Nephron (organoid): ENCODE measurements at regions not wholly inside any gene's neighbourhood (a gene's known extent, or its start where the extent isn't known, plus 50 kb on each side); places are given as distances from the start of the nearest gene placed in this dataset.

Experiments
- H3K27ac Mint-ChIP-seq, 3 experiments: 2 replicates each; pipeline ENCODE4 v1.8.0; 2020; ENCODE audit warnings: mixed read lengths in 3 of 3, mild to moderate bottlenecking in 2 of 3, moderate library complexity in 1 of 3
- H3K27me3 Mint-ChIP-seq: 2 replicates; pipeline ENCODE4 v1.8.0; 2021; ENCODE audit warnings: low read depth, mild to moderate bottlenecking, moderate library complexity, mixed read lengths
- H3K36me3 Mint-ChIP-seq: 2 replicates; pipeline ENCODE4 v1.8.0; 2020; ENCODE audit warnings: low read depth, mixed read lengths
- H3K4me1 Mint-ChIP-seq: 2 replicates; pipeline ENCODE4 v1.8.0; 2020; ENCODE audit warnings: mixed read lengths
- H3K4me3 Mint-ChIP-seq, 3 experiments: 2 replicates each; pipeline ENCODE4 v1.8.0; 2020; ENCODE audit warnings: mild to moderate bottlenecking in 3 of 3, mixed read lengths in 3 of 3, moderate library complexity in 2 of 3
- H3K9me3 Mint-ChIP-seq: 2 replicates; pipeline ENCODE4 v1.8.0; 2020; ENCODE audit warnings: mixed read lengths
- CTCF ChIP-seq, 3 experiments: fragments of 200-600 bp; sonication (generic); IDR thresholded peaks; one replicate each; pipeline ENCODE4 v1.5.0; 2021; ENCODE audit warnings: antibody characterized with exemption in 3 of 3; ENCODE audit not compliant: unreplicated experiment in 3 of 3

DNA sequence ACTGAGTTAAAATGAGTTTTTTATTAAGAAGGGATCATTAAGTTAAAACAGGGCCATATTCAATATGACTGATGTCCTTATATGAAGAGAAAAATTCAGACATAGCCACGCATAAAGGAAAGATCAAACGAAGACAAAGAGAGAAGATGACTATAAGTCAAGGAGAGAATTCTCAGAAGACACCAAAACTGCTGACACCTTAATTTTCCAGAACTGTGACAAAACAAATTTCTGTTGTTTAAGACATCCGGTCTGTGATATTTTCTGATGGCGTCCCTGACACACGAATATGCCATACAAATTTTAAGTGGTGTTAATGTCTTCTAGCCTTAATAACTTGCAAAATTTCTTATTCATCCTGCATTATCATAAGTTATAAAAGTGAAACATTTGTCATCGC lies 1325.2 kb upstream of the DDX18 start:
- Mint-ChIP-seq H3K9me3 (peaks cover 9% of the 10 kb centered on the region), H3K27ac (no peak overlapping the region), H3K36me3 (no peaks in the 10 kb centered on the region), H3K4me1 (no peaks in the 10 kb centered on the region), H3K27me3 (no peaks in the 10 kb centered on the region), H3K4me3 (no peak overlapping the region)
- no peak for TF ChIP-seq CTCF (IDR thresholded peaks at IDR 0.05; ENCODE audit: unreplicated experiment in 3 of 3)

GRCh38 chr2:116489944-116490343 lies 1324.5 kb upstream of the DDX18 start:
- H3K4me1 Mint-ChIP-seq, result no peaks in the 10 kb centered on the region
- H3K27me3 Mint-ChIP-seq, result no peaks in the 10 kb centered on the region
- H3K9me3 Mint-ChIP-seq, result peaks cover 9% of the 10 kb centered on the region
- no peaks in the 10 kb centered on the region for H3K36me3 Mint-ChIP-seq
- no peak overlapping the region for H3K27ac Mint-ChIP-seq
- TF ChIP-seq CTCF (IDR thresholded peaks at IDR 0.05; ENCODE audit: unreplicated experiment in 3 of 3), result no peak
- H3K4me3 Mint-ChIP-seq, result no peak overlapping the region

- Mint-ChIP-seq H3K27ac (no peak overlapping the region), H3K27me3 (no peaks in the 10 kb centered on the region), H3K9me3 (peaks cover 9% of the 10 kb centered on the region), H3K36me3 (no peaks in the 10 kb centered on the region), H3K4me3 (no peak overlapping the region), H3K4me1 (no peaks in the 10 kb centered on the region)
- TF ChIP-seq CTCF (IDR thresholded peaks at IDR 0.05; ENCODE audit: unreplicated experiment in 3 of 3), result no peak
Observed at GRCh38 chr2:116490511-116491145, 1323.9 kb upstream of the DDX18 start.

DNA sequence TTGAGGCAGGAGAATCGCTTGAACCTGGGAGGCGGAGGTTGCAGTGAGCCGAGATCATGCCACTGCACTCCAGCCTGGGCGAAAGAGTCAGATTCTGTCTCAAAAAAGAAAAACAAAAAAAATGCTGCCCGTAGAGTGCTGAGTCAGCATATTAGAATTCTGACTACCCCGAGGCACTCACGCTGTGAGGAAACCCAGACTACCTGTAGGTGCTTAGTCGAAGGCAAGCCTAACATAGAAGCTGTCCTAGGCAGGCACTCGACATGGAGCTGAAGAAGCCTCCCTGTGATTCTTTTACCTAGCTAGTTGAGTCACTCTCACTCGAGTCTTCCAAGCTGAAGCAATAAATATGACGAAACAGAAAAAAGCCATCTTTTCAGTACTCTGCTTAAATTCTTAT lies 1323.2 kb upstream of the DDX18 start:
- H3K27me3 Mint-ChIP-seq, result no peaks in the 10 kb centered on the region
- H3K9me3 Mint-ChIP-seq, result peaks cover 6% of the 10 kb centered on the region
- H3K4me3 Mint-ChIP-seq, result no peak overlapping the region
- no peak overlapping the region for H3K27ac Mint-ChIP-seq
- no peak for TF ChIP-seq CTCF (IDR thresholded peaks at IDR 0.05; ENCODE audit: unreplicated experiment in 3 of 3)
- H3K36me3 Mint-ChIP-seq, result no peaks in the 10 kb centered on the region
- no peaks in the 10 kb centered on the region for H3K4me1 Mint-ChIP-seq

DNA sequence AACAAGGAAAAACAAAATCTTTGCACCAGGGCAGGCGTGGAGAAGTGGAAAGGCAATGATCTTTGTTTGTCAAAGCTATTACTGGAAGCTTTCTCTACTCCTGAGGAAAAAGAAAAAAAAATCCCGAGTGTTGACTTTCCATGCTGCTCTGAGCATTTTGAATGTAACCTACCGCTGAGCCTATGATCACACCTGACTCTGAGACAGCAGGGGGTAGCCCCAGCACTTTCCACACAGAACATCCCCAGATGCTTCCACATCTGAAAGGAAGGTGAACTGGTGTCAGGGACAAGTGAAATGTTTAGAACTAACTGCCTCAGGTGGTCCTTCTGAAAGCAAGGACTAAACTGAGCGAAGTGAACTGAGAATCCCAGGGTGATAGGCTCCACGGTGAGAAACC lies 1315.1 kb upstream of the DDX18 start:
- Mint-ChIP-seq H3K36me3 (no peaks in the 10 kb centered on the region), H3K27ac (no peak overlapping the region), H3K27me3 (no peaks in the 10 kb centered on the region), H3K4me3 (no peak overlapping the region), H3K9me3 (no peaks in the 10 kb centered on the region), H3K4me1 (no peaks in the 10 kb centered on the region)
- TF ChIP-seq CTCF (IDR thresholded peaks at IDR 0.05; ENCODE audit: unreplicated experiment in 3 of 3), result no peak

DNA sequence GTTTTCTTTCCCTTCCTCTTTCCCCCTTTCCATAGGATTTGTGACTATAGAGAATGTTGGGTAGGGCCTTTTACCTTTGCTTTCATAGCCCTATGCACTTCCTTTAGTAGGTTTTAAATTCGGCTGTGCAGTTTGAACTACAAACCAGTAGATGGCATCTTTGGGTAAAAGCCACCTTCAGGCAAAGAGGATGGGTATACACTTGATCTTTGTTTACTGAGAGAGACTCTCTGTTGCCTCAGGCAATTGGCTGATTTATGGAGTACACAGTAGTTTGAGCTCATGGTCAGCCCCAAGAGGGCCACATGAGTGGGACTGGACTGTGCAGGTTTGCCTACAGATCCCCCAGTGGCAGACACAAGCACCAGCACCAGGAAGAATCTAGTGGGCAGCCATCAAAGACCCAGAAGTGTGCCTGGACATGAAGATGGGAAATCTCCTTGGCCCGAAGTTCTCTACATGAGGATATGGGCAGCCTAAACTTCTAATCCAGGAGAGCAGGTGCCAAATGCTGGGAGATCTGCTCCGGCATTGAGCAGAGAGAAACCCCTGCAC lies 1304.3 kb upstream of the DDX18 start:
- H3K9me3 Mint-ChIP-seq, result peaks cover 4% of the 10 kb centered on the region
- peaks cover 16% of the 10 kb centered on the region for H3K4me1 Mint-ChIP-seq
- peak; percentile 36 to 53 (median 44) for TF ChIP-seq CTCF (IDR thresholded peaks at IDR 0.05; ENCODE audit: unreplicated experiment in 3 of 3)
- peak overlapping the region in 1 of 3 experiments; percentile 15 for H3K27ac Mint-ChIP-seq
- no peaks in the 10 kb centered on the region for H3K36me3 Mint-ChIP-seq
- H3K4me3 Mint-ChIP-seq, result no peak overlapping the region
- H3K27me3 Mint-ChIP-seq, result no peaks in the 10 kb centered on the region
